Thyroid gland (tissue), 4 donors: ENCODE measurements at regions not wholly inside any gene's neighbourhood (a gene's known extent, or its start where the extent isn't known, plus 50 kb on each side); places are given as distances from the start of the nearest gene placed in this dataset.

ENCODE experiments used
- CTCF ChIP-seq, 6 experiments: fragments of 200-600 bp in 3 of 6; fragments of 450-650 bp in 3 of 6; sonication (generic) in 3 of 6; IDR thresholded peaks; one replicate each; pipeline ENCODE4 v1.5.1; 2016 to 2019; ENCODE audit warnings: antibody characterized with exemption in 6 of 6, mild to moderate bottlenecking in 2 of 6, inconsistent platforms in 1 of 6, moderate library complexity in 1 of 6
- POLR2A ChIP-seq, 2 donors: fragments of 450-650 bp; IDR thresholded peaks; one replicate each; pipeline ENCODE4 v1.6.1; 2017; ENCODE audit warnings: antibody characterized with exemption in 2 of 2, mild to moderate bottlenecking in 2 of 2, moderate library complexity in 1 of 2

- TF ChIP-seq CTCF (IDR thresholded peaks at IDR 0.05) (no peak), POLR2A (IDR thresholded peaks at IDR 0.05) (no peak)
Measured at GRCh38 chr4:111698361-111698760, 446.9 kb upstream of the FAM241A start.
